HG02884 (cell line): ENCODE measurements at regions not wholly inside any gene's neighbourhood (a gene's known extent, or its start where the extent isn't known, plus 50 kb on each side); places are given as distances from the start of the nearest gene placed in this dataset.

Experiments
- ATAC-seq: cut with Tn5 transposase; IDR thresholded peaks from one replicate; pipeline ENCODE4 v1.9.1; 2021; ENCODE audit warnings: mild to moderate bottlenecking, moderate library complexity; ENCODE audit not compliant: unreplicated experiment

- ATAC-seq, result no peak
These were observed 703.6 kb upstream of the NUDT12 start for GRCh38 chr5:104266161-104266560.

GRCh38 chr5:104265531-104266140 lies 703.0 kb upstream of the NUDT12 start:
- no peak for ATAC-seq

GRCh38 chr5:104247260-104247659 lies 684.7 kb upstream of the NUDT12 start:
- ATAC-seq, result no peak

GRCh38 chr5:104241046-104241445 lies 678.5 kb upstream of the NUDT12 start:
- no peak for ATAC-seq

GRCh38 chr5:104237586-104237985 lies 675.0 kb upstream of the NUDT12 start:
- ATAC-seq, result no peak

- no peak for ATAC-seq
These were observed 661.5 kb upstream of the NUDT12 start for GRCh38 chr5:104223885-104224773.

- no peak for ATAC-seq
These were observed 655.6 kb upstream of the NUDT12 start for GRCh38 chr5:104218200-104218599.

- no peak for ATAC-seq
These were observed 650.6 kb upstream of the NUDT12 start for GRCh38 chr5:104213216-104213615.

- no peak for ATAC-seq
These were observed 637.2 kb upstream of the NUDT12 start for GRCh38 chr5:104199771-104200170.

GRCh38 chr5:104198156-104198555 lies 635.6 kb upstream of the NUDT12 start:
- no peak for ATAC-seq

- no peak for ATAC-seq
These were observed 627.3 kb upstream of the NUDT12 start for GRCh38 chr5:104189909-104190308.

GRCh38 chr5:104189031-104189430 lies 626.4 kb upstream of the NUDT12 start:
- ATAC-seq, result no peak

- ATAC-seq, result no peak
These were observed 625.1 kb upstream of the NUDT12 start for GRCh38 chr5:104187656-104188055.

GRCh38 chr5:104186510-104186909 lies 623.9 kb upstream of the NUDT12 start:
- ATAC-seq, result no peak

- ATAC-seq, result no peak
These were observed 623.5 kb upstream of the NUDT12 start for GRCh38 chr5:104186100-104186499.

- ATAC-seq, result no peak
These were observed 621.7 kb upstream of the NUDT12 start for GRCh38 chr5:104184264-104184663.

- ATAC-seq, result peak; percentile 84
These were observed 616.4 kb upstream of the NUDT12 start for GRCh38 chr5:104178829-104179456.

GRCh38 chr5:104178066-104178465 lies 615.5 kb upstream of the NUDT12 start:
- no peak for ATAC-seq

- no peak for ATAC-seq
These were observed 615.1 kb upstream of the NUDT12 start for GRCh38 chr5:104177651-104178050.

GRCh38 chr5:104172976-104173375 lies 610.4 kb upstream of the NUDT12 start:
- ATAC-seq, result no peak

GRCh38 chr5:104171958-104172690 lies 609.5 kb upstream of the NUDT12 start:
- ATAC-seq, result no peak
